Neural cell (in vitro differentiated cells): ENCODE measurements at regions not wholly inside any gene's neighbourhood (a gene's known extent, or its start where the extent isn't known, plus 50 kb on each side); places are given as distances from the start of the nearest gene placed in this dataset.

ENCODE experiments used
- H2AFZ ChIP-seq: fragments of 200-600, 300-800 bp; sonication (generic), shearing (Covaris generic); 2 replicates; pipeline ENCODE4 v1.6.0; 2014; ENCODE audit warnings: low read depth, mild to moderate bottlenecking, antibody characterized with exemption, low read length, moderate library complexity
- H3F3A ChIP-seq: fragments of 200-600 bp; shearing (Covaris generic); 2 replicates; pipeline ENCODE4 v1.6.1; 2016; ENCODE audit warnings: mild to moderate bottlenecking, moderate library complexity, mixed read lengths, antibody characterized with exemption, low read length; ENCODE audit not compliant: insufficient read depth, poor library complexity, severe bottlenecking
- H3K27ac ChIP-seq: fragments of 200-600, 300-800 bp; sonication (generic), shearing (Covaris generic); 2 replicates; pipeline ENCODE4 v1.5.1; 2014; ENCODE audit warnings: mild to moderate bottlenecking, low read length, moderate library complexity
- H3K27me3 ChIP-seq: fragments of 300-800, 200-600 bp; sonication (generic), shearing (Covaris generic); 2 replicates; pipeline ENCODE4 v1.6.0; 2014; ENCODE audit warnings: mild to moderate bottlenecking, low read depth, low read length, moderate library complexity; ENCODE audit not compliant: insufficient read depth
- H3K36me3 ChIP-seq: fragments of 300-800, 200-600 bp; sonication (generic), shearing (Covaris generic); 2 replicates; pipeline ENCODE4 v1.5.1; 2014; ENCODE audit warnings: mild to moderate bottlenecking, antibody characterized with exemption, low read length, moderate library complexity; ENCODE audit not compliant: insufficient read depth
- H3K4me2 ChIP-seq: fragments of 300-800, 200-600 bp; sonication (generic), shearing (Covaris generic); 2 replicates; pipeline ENCODE4 v1.6.0; 2014; ENCODE audit warnings: mild to moderate bottlenecking, low read length
- H3K4me3 ChIP-seq: fragments of 300-800, 200-600 bp; sonication (generic), shearing (Covaris generic); 2 replicates; pipeline ENCODE4 v1.5.1; 2014; ENCODE audit warnings: mild to moderate bottlenecking, low read length, moderate library complexity
- H3K79me2 ChIP-seq: fragments of 200-600 bp; shearing (Covaris generic); replicated peaks from 2 replicates; pipeline ENCODE4 v1.6.0; 2014; ENCODE audit warnings: mild to moderate bottlenecking, low read length, moderate library complexity; ENCODE audit not compliant: insufficient read depth
- H3K9ac ChIP-seq: fragments of 300-800, 200-600 bp; sonication (generic), shearing (Covaris generic); 2 replicates; pipeline ENCODE4 v1.6.1; 2016; ENCODE audit warnings: mild to moderate bottlenecking, low read length, mixed read lengths
- H3K9me2 ChIP-seq: fragments of 200-600 bp; shearing (Covaris generic); 2 replicates; pipeline ENCODE4 v1.6.1; 2016; ENCODE audit warnings: mild to moderate bottlenecking, low read length, mixed read lengths; ENCODE audit not compliant: insufficient read depth
- H3K9me3 ChIP-seq: fragments of 200-600, 300-800 bp; sonication (generic), shearing (Covaris generic); 2 replicates; pipeline ENCODE4 v1.6.1; 2016; ENCODE audit warnings: mild to moderate bottlenecking, mixed run types, low read length, moderate library complexity, mixed read lengths
- H4K20me1 ChIP-seq: fragments of 200-600 bp; shearing (Covaris generic); 2 replicates; pipeline ENCODE4 v1.6.1; 2016; ENCODE audit warnings: mild to moderate bottlenecking, mixed run types; ENCODE audit not compliant: insufficient read depth
- EP300 ChIP-seq: fragments of 450-650 bp; conservative IDR thresholded peaks from 2 replicates; pipeline ENCODE4 v1.6.1; 2014; ENCODE audit warnings: antibody characterized with exemption, mild to moderate bottlenecking, moderate library complexity; ENCODE audit not compliant: poor library complexity, severe bottlenecking
- EZH2 ChIP-seq: fragments of 200-600, 300-800 bp; shearing (Covaris generic), sonication (generic); IDR thresholded peaks from 2 replicates; pipeline ENCODE4 v1.6.1; 2014; ENCODE audit warnings: antibody characterized with exemption, low read length, borderline replicate concordance, mild to moderate bottlenecking; ENCODE audit not compliant: insufficient read depth, poor library complexity, severe bottlenecking
- MXI1 ChIP-seq: fragments of 450-650 bp; conservative IDR thresholded peaks from 2 replicates; pipeline ENCODE4 v1.6.1; 2014; ENCODE audit warnings: antibody characterized with exemption, mild to moderate bottlenecking; ENCODE audit not compliant: poor library complexity, severe bottlenecking
- POLR2AphosphoS5 ChIP-seq: IDR thresholded peaks from 2 replicates; pipeline ENCODE4 v1.6.1; 2012
- RAD21 ChIP-seq: fragments of 450-650 bp; conservative IDR thresholded peaks from 2 replicates; pipeline ENCODE4 v1.6.1; 2014; ENCODE audit warnings: antibody characterized with exemption, mild to moderate bottlenecking, moderate library complexity
- SMC3 ChIP-seq: fragments of 450-650 bp; conservative IDR thresholded peaks from 2 replicates; pipeline ENCODE4 v1.6.1; 2014; ENCODE audit warnings: antibody characterized with exemption, mild to moderate bottlenecking, moderate library complexity; ENCODE audit not compliant: poor library complexity
- TAF1 ChIP-seq: IDR thresholded peaks from 2 replicates; pipeline ENCODE4 v1.6.1; 2012; ENCODE audit warnings: low read depth
- TF ChIP-seq, protein P1 (sequence below): fragments of 450-650 bp; IDR thresholded peaks from 2 replicates; pipeline ENCODE4 v1.5.1; 2014; ENCODE audit warnings: antibody characterized with exemption, mild to moderate bottlenecking, moderate library complexity; ENCODE audit not compliant: poor library complexity, severe bottlenecking
- TF ChIP-seq, protein P2 (sequence below): IDR thresholded peaks from 2 replicates; pipeline ENCODE4 v1.6.1; 2012; ENCODE audit warnings: borderline replicate concordance

DNA sequence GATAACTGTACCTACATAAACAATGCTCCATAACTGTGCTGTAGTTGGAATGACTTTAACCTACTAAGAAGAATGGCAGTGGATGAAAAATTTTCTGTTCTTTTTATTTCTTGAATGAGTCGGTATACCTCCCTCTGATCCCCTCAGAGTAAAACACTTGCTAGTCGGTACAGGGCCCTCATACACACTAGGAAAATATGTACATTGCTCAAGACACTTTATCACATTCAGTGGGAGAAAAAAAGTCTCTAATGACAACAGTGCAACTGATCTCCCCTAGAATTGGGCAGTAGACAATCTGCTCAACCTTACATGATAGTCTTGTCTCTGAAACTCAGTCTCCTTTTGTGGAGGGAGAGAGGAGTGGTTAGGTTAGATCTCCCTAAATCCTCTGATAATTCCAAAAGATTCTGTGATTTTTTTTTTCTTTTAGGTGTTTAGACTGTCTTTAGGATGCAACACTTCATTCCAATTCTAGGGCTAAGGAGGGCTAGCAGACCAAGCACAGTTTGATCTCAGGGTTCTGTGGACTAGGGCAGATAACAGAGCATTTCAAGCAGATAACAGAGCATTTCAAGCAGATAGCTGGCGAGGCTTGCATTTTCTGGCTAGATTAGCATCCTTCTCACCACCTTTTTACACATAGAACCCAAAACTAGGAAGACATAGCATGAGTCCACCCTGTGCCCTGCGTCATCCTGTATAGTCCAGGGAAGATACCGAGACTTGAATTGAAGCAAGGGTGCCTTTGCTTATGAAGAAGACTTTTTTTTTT is 100.3 kb upstream of the TNFAIP3 start:
- Histone ChIP-seq H3K9ac (no peak overlapping the region), H3K79me2 (no peaks in the 10 kb centered on the region), H3K27ac (no peak overlapping the region), H3K36me3 (no peaks in the 10 kb centered on the region), H4K20me1 (no peaks in the 10 kb centered on the region), H3K27me3 (no peaks in the 10 kb centered on the region), H2AFZ (no peak overlapping the region), H3K4me3 (no peak overlapping the region), H3K9me3 (no peaks in the 10 kb centered on the region), H3F3A (no peaks in the 10 kb centered on the region), H3K9me2 (no peaks in the 10 kb centered on the region), H3K4me2 (no peak overlapping the region)
- TF ChIP-seq MXI1 (no peak), EP300 (no peak), TAF1 (no peak), RAD21 (no peak), SMC3 (no peak), POLR2AphosphoS5 (no peak), EZH2 (no peak)
- TF ChIP-seq, protein P1, sequence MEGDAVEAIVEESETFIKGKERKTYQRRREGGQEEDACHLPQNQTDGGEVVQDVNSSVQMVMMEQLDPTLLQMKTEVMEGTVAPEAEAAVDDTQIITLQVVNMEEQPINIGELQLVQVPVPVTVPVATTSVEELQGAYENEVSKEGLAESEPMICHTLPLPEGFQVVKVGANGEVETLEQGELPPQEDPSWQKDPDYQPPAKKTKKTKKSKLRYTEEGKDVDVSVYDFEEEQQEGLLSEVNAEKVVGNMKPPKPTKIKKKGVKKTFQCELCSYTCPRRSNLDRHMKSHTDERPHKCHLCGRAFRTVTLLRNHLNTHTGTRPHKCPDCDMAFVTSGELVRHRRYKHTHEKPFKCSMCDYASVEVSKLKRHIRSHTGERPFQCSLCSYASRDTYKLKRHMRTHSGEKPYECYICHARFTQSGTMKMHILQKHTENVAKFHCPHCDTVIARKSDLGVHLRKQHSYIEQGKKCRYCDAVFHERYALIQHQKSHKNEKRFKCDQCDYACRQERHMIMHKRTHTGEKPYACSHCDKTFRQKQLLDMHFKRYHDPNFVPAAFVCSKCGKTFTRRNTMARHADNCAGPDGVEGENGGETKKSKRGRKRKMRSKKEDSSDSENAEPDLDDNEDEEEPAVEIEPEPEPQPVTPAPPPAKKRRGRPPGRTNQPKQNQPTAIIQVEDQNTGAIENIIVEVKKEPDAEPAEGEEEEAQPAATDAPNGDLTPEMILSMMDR = no peak
- TF ChIP-seq, protein P2, sequence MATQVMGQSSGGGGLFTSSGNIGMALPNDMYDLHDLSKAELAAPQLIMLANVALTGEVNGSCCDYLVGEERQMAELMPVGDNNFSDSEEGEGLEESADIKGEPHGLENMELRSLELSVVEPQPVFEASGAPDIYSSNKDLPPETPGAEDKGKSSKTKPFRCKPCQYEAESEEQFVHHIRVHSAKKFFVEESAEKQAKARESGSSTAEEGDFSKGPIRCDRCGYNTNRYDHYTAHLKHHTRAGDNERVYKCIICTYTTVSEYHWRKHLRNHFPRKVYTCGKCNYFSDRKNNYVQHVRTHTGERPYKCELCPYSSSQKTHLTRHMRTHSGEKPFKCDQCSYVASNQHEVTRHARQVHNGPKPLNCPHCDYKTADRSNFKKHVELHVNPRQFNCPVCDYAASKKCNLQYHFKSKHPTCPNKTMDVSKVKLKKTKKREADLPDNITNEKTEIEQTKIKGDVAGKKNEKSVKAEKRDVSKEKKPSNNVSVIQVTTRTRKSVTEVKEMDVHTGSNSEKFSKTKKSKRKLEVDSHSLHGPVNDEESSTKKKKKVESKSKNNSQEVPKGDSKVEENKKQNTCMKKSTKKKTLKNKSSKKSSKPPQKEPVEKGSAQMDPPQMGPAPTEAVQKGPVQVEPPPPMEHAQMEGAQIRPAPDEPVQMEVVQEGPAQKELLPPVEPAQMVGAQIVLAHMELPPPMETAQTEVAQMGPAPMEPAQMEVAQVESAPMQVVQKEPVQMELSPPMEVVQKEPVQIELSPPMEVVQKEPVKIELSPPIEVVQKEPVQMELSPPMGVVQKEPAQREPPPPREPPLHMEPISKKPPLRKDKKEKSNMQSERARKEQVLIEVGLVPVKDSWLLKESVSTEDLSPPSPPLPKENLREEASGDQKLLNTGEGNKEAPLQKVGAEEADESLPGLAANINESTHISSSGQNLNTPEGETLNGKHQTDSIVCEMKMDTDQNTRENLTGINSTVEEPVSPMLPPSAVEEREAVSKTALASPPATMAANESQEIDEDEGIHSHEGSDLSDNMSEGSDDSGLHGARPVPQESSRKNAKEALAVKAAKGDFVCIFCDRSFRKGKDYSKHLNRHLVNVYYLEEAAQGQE = no peak

DNA sequence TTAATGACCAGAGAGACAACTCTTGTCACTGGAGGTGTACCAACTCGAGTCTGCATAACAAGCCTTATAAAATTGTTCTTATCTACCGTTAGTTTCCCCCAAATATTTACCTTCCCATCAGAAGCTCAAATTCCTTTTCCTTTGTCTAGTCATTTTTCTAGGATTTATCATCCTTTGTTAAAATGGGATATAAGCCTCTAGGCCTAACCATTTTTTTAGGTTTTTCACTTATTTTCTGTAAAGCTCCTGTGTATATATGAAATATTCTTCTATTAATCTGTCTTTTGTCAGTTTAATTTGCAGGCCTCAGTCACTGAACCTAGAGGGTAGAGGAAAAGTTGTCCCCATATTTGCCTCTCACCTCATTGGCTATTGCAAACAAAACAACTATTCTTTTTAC is 99.6 kb upstream of the TNFAIP3 start:
- TF ChIP-seq TAF1 = no peak
- no peak for TF ChIP-seq EP300
- TF ChIP-seq, protein P2 = no peak
- TF ChIP-seq RAD21 = no peak
- TF ChIP-seq, protein P1 = no peak
- TF ChIP-seq POLR2AphosphoS5 = no peak
- no peak for TF ChIP-seq SMC3
- no peaks in the 10 kb centered on the region for H3K27me3 ChIP-seq
- H3K27ac ChIP-seq = no peak overlapping the region
- no peak overlapping the region for H2AFZ ChIP-seq
- H3F3A ChIP-seq = no peaks in the 10 kb centered on the region
- no peak overlapping the region for H3K4me2 ChIP-seq
- no peaks in the 10 kb centered on the region for H3K36me3 ChIP-seq
- no peaks in the 10 kb centered on the region for H4K20me1 ChIP-seq
- no peaks in the 10 kb centered on the region for H3K79me2 ChIP-seq
- no peaks in the 10 kb centered on the region for H3K9me2 ChIP-seq
- H3K9ac ChIP-seq = no peak overlapping the region
- no peaks in the 10 kb centered on the region for H3K9me3 ChIP-seq
- no peak overlapping the region for H3K4me3 ChIP-seq
